ENCODE measurements at regions not wholly inside any gene's neighbourhood (a gene's known extent, or its start where the extent isn't known, plus 50 kb on each side); places are given as distances from the start of the nearest gene placed in this dataset.

- DNase-seq (ENCODE audit: low spot score) = no peak
Measured at GRCh38 chr21:27425172-27425571, 458.3 kb upstream of the ADAMTS5 start.

- no peak for DNase-seq (ENCODE audit: low spot score)
Measured at GRCh38 chr21:27424601-27425000, 457.7 kb upstream of the ADAMTS5 start.

- no peak for DNase-seq (ENCODE audit: low spot score)
Measured at GRCh38 chr21:27423906-27424595, 457.2 kb upstream of the ADAMTS5 start.

- no peak for DNase-seq (ENCODE audit: low spot score)
Measured at GRCh38 chr21:27423038-27423437, 456.1 kb upstream of the ADAMTS5 start.

GRCh38 chr21:27422435-27422834 is 455.5 kb upstream of the ADAMTS5 start:
- DNase-seq (ENCODE audit: low spot score) = no peak

GRCh38 chr21:27421654-27422053 is 454.8 kb upstream of the ADAMTS5 start:
- DNase-seq (ENCODE audit: low spot score) = no peak

- no peak for DNase-seq (ENCODE audit: low spot score)
Measured at GRCh38 chr21:27419153-27419552, 452.3 kb upstream of the ADAMTS5 start.

- no peak for DNase-seq (ENCODE audit: low spot score)
Measured at GRCh38 chr21:27418346-27418745, 451.5 kb upstream of the ADAMTS5 start.

- no peak for DNase-seq (ENCODE audit: low spot score)
Measured at GRCh38 chr21:27412530-27412929, 445.6 kb upstream of the ADAMTS5 start.

GRCh38 chr21:27408826-27409225 is 441.9 kb upstream of the ADAMTS5 start:
- no peak for DNase-seq (ENCODE audit: low spot score)

- DNase-seq (ENCODE audit: low spot score) = no peak
Measured at GRCh38 chr21:27407271-27407670, 440.4 kb upstream of the ADAMTS5 start.

GRCh38 chr21:27406300-27407009 is 439.6 kb upstream of the ADAMTS5 start:
- no peak for DNase-seq (ENCODE audit: low spot score)

GRCh38 chr21:27403011-27403410 is 436.1 kb upstream of the ADAMTS5 start:
- DNase-seq (ENCODE audit: low spot score) = no peak

GRCh38 chr21:27400045-27400444 is 433.2 kb upstream of the ADAMTS5 start:
- no peak for DNase-seq (ENCODE audit: low spot score)

- DNase-seq (ENCODE audit: low spot score) = no peak
Measured at GRCh38 chr21:27397578-27397977, 430.7 kb upstream of the ADAMTS5 start.

GRCh38 chr21:27393726-27394125 is 426.8 kb upstream of the ADAMTS5 start:
- DNase-seq (ENCODE audit: low spot score) = no peak

GRCh38 chr21:27391990-27392389 is 425.1 kb upstream of the ADAMTS5 start:
- DNase-seq (ENCODE audit: low spot score) = no peak

- no peak for DNase-seq (ENCODE audit: low spot score)
Measured at GRCh38 chr21:27390384-27390783, 423.5 kb upstream of the ADAMTS5 start.

GRCh38 chr21:27388825-27389224 is 421.9 kb upstream of the ADAMTS5 start:
- no peak for DNase-seq (ENCODE audit: low spot score)

GRCh38 chr21:27382404-27382803 is 415.5 kb upstream of the ADAMTS5 start:
- DNase-seq (ENCODE audit: low spot score) = no peak

- DNase-seq (ENCODE audit: low spot score) = no peak
Measured at GRCh38 chr21:27380303-27380702, 413.4 kb upstream of the ADAMTS5 start.

GRCh38 chr21:27379354-27379753 is 412.5 kb upstream of the ADAMTS5 start:
- no peak for DNase-seq (ENCODE audit: low spot score)

GRCh38 chr21:27372381-27372780 is 405.5 kb upstream of the ADAMTS5 start:
- DNase-seq (ENCODE audit: low spot score) = no peak

- DNase-seq (ENCODE audit: low spot score) = no peak
Measured at GRCh38 chr21:27371975-27372331, 405.1 kb upstream of the ADAMTS5 start.
